A673 (cell line): ENCODE measurements at regions not wholly inside any gene's neighbourhood (a gene's known extent, or its start where the extent isn't known, plus 50 kb on each side); places are given as distances from the start of the nearest gene placed in this dataset.

ENCODE experiments used
- CTCF ChIP-seq: fragments of 300-800, 200-600 bp; sonication (generic); conservative IDR thresholded peaks from 2 replicates; pipeline ENCODE4 v1.5.1; 2017; ENCODE audit warnings: low read depth, mild to moderate bottlenecking, antibody characterized with exemption, low read length, moderate library complexity, mixed read lengths
- EZH2 ChIP-seq: fragments of 200-600 bp; sonication (generic); IDR thresholded peaks from 2 replicates; pipeline ENCODE4 v1.6.1; 2017; ENCODE audit warnings: borderline replicate concordance, low read depth, mild to moderate bottlenecking, mixed read lengths, antibody characterized with exemption, low read length; ENCODE audit not compliant: poor library complexity, severe bottlenecking

GRCh38 chr3:13124631-13125030 is 51.4 kb upstream of the IQSEC1 start:
- TF ChIP-seq CTCF (no peak), EZH2 (no peak)
